OCI-LY3 (cell line): ENCODE measurements at regions not wholly inside any gene's neighbourhood (a gene's known extent, or its start where the extent isn't known, plus 50 kb on each side); places are given as distances from the start of the nearest gene placed in this dataset.

Source experiments
- EZH2phosphoT487 ChIP-seq: fragments of 200-600 bp; shearing (Covaris generic); IDR thresholded peaks from 2 replicates; pipeline ENCODE4 v1.6.1; 2018; ENCODE audit warnings: antibody characterized with exemption, mixed run types, low read depth
- TF ChIP-seq, protein P1 (sequence below): fragments of 200-600, 300-600 bp; sonication (generic); IDR thresholded peaks from 2 replicates; pipeline ENCODE4 v1.5.1; 2014; ENCODE audit warnings: antibody characterized with exemption, low read length, low read depth

GRCh38 chr6:126574301-126574700 lies 234.4 kb downstream of the CENPW start:
- TF ChIP-seq, protein P1, sequence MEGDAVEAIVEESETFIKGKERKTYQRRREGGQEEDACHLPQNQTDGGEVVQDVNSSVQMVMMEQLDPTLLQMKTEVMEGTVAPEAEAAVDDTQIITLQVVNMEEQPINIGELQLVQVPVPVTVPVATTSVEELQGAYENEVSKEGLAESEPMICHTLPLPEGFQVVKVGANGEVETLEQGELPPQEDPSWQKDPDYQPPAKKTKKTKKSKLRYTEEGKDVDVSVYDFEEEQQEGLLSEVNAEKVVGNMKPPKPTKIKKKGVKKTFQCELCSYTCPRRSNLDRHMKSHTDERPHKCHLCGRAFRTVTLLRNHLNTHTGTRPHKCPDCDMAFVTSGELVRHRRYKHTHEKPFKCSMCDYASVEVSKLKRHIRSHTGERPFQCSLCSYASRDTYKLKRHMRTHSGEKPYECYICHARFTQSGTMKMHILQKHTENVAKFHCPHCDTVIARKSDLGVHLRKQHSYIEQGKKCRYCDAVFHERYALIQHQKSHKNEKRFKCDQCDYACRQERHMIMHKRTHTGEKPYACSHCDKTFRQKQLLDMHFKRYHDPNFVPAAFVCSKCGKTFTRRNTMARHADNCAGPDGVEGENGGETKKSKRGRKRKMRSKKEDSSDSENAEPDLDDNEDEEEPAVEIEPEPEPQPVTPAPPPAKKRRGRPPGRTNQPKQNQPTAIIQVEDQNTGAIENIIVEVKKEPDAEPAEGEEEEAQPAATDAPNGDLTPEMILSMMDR = no peak
- no peak for TF ChIP-seq EZH2phosphoT487
